Testis (tissue), 2 donors: ENCODE measurements at regions not wholly inside any gene's neighbourhood (a gene's known extent, or its start where the extent isn't known, plus 50 kb on each side); places are given as distances from the start of the nearest gene placed in this dataset.

Source experiments
- DNase-seq: peaks from one replicate; pipeline ENCODE4 v3.0.0-alpha.2; 2019
- H3K27ac ChIP-seq, 2 donors: fragments of 200-600 bp; sonication (generic); one replicate each; pipeline ENCODE4 v1.5.1; 2019
- H3K27me3 ChIP-seq: fragments of 200-600 bp; sonication (generic); one replicate; pipeline ENCODE4 v1.5.1; 2019
- H3K36me3 ChIP-seq: fragments of 200-600 bp; sonication (generic); one replicate; pipeline ENCODE4 v1.5.1; 2017; ENCODE audit warnings: low read depth; ENCODE audit errors: missing control alignments
- H3K4me1 ChIP-seq: fragments of 200-600 bp; sonication (generic); one replicate; pipeline ENCODE4 v1.5.1; 2019
- H3K4me3 ChIP-seq, 2 donors: fragments of 200-600 bp; sonication (generic); one replicate each; pipeline ENCODE4 v1.5.1; 2017 to 2019
- H3K9me3 ChIP-seq: fragments of 200-600 bp; sonication (generic); one replicate; pipeline ENCODE4 v1.5.1; 2017
- CTCF ChIP-seq, 3 experiments: fragments of 450-650 bp in 2 of 3; fragments of 200-600 bp in 1 of 3; sonication (generic) in 1 of 3; IDR thresholded peaks; one replicate each; pipeline ENCODE4 v1.5.1; 2016 to 2019; ENCODE audit warnings: antibody characterized with exemption in 3 of 3, mild to moderate bottlenecking in 2 of 3, moderate library complexity in 1 of 3
- POLR2A ChIP-seq: fragments of 450-650 bp; IDR thresholded peaks from one replicate; pipeline ENCODE4 v1.6.1; 2017; ENCODE audit warnings: antibody characterized with exemption, mild to moderate bottlenecking, moderate library complexity
- WGBS, 2 donors: methylation state at CpG; one replicate each; pipeline ENCODE4 v1.1.5; 2018; 5-methylcytosine and 5-hydroxymethylcytosine counted together
- intact Hi-C: fragments of 100-400 bp; cut with DNase I; formaldehyde crosslinking; loops from one replicate; pipeline ENCODE4 v1.15.1; 2023; ENCODE audit warnings: low total_unique reads

- Histone ChIP-seq H3K36me3 (no peaks in the 10 kb centered on the region), H3K27me3 (no peaks in the 10 kb centered on the region), H3K4me3 (no peak overlapping the region), H3K4me1 (no peaks in the 10 kb centered on the region), H3K27ac (no peak overlapping the region), H3K9me3 (no peaks in the 10 kb centered on the region)
- intact Hi-C loops, result no loop called here
- DNase-seq, result no peak
- TF ChIP-seq CTCF (IDR thresholded peaks at IDR 0.05), result no peak
- TF ChIP-seq POLR2A, result no peak
- 88 to 89% methylated on average over 3 of the region's 3 CpGs for WGBS, 2 donors
Measured at GRCh38 chr2:104444889-104445288, 409.0 kb upstream of the POU3F3 start.

- 73 to 82% methylated on average over 2 of the region's 2 CpGs for WGBS, 2 donors
- intact Hi-C loops, result no loop called here
- Histone ChIP-seq H3K27ac (no peak overlapping the region), H3K27me3 (no peaks in the 10 kb centered on the region), H3K4me3 (no peak overlapping the region), H3K4me1 (no peaks in the 10 kb centered on the region), H3K9me3 (no peaks in the 10 kb centered on the region), H3K36me3 (no peaks in the 10 kb centered on the region)
- DNase-seq, result no peak
- TF ChIP-seq POLR2A (no peak), CTCF (IDR thresholded peaks at IDR 0.05) (no peak)
Measured at GRCh38 chr2:104447831-104448434, 406.0 kb upstream of the POU3F3 start.

GRCh38 chr2:104448661-104449440, 405.1 kb upstream of the POU3F3 start:
- no peaks in the 10 kb centered on the region for H3K27me3 ChIP-seq
- WGBS, 2 donors, result 51 to 60% methylated on average over 5 of the region's 5 CpGs
- H3K36me3 ChIP-seq, result no peaks in the 10 kb centered on the region
- TF ChIP-seq POLR2A, result no peak
- TF ChIP-seq CTCF (IDR thresholded peaks at IDR 0.05), result no peak
- H3K9me3 ChIP-seq, result no peaks in the 10 kb centered on the region
- H3K27ac ChIP-seq, result no peak overlapping the region
- H3K4me3 ChIP-seq, result no peak overlapping the region
- no peaks in the 10 kb centered on the region for H3K4me1 ChIP-seq
- intact Hi-C loops, result no loop called here
- DNase-seq, result no peak

GRCh38 chr2:104452558-104452957, 401.4 kb upstream of the POU3F3 start:
- no peak for DNase-seq
- intact Hi-C loops, result no loop called here
- no peaks in the 10 kb centered on the region for H3K9me3 ChIP-seq
- WGBS, 2 donors, result 80 to 88% methylated on average over 2 of the region's 2 CpGs
- no peak for TF ChIP-seq POLR2A
- TF ChIP-seq CTCF (IDR thresholded peaks at IDR 0.05), result no peak
- H3K27ac ChIP-seq, result no peak overlapping the region
- H3K36me3 ChIP-seq, result no peaks in the 10 kb centered on the region
- H3K4me3 ChIP-seq, result no peak overlapping the region
- H3K4me1 ChIP-seq, result no peaks in the 10 kb centered on the region
- no peaks in the 10 kb centered on the region for H3K27me3 ChIP-seq

GRCh38 chr2:104462731-104463130, 391.2 kb upstream of the POU3F3 start:
- DNase-seq, result no peak
- intact Hi-C loops, result no loop called here
- 84 to 93% methylated on average over 2 of the region's 2 CpGs for WGBS, 2 donors

More at GRCh38 chr2:104462731-104463130, 391.2 kb upstream of the POU3F3 start:
- no peaks in the 10 kb centered on the region for H3K9me3 ChIP-seq
- no peaks in the 10 kb centered on the region for H3K27me3 ChIP-seq
- no peak overlapping the region for H3K4me3 ChIP-seq
- no peaks in the 10 kb centered on the region for H3K36me3 ChIP-seq
- TF ChIP-seq CTCF (IDR thresholded peaks at IDR 0.05) (no peak), POLR2A (no peak)
- H3K4me1 ChIP-seq, result no peaks in the 10 kb centered on the region
- no peak overlapping the region for H3K27ac ChIP-seq
